IPS-20b (cell line): ENCODE measurements at regions not wholly inside any gene's neighbourhood (a gene's known extent, or its start where the extent isn't known, plus 50 kb on each side); places are given as distances from the start of the nearest gene placed in this dataset.
"Not testable (repeated sequence)": the region's sequence is repeated elsewhere in the genome, so short reads cannot be mapped to it uniquely, and the experiment has no call there.

Experiments
- H3K27ac ChIP-seq: one replicate; pipeline ENCODE4 v1.5.1; 2013; ENCODE audit warnings: low read length
- H3K27me3 ChIP-seq: 2 replicates; pipeline ENCODE4 v1.6.1; 2013; ENCODE audit warnings: mild to moderate bottlenecking, low read length, inconsistent platforms; ENCODE audit not compliant: insufficient read depth
- H3K36me3 ChIP-seq: 2 replicates; pipeline ENCODE4 v1.6.1; 2013; ENCODE audit warnings: low read depth, mild to moderate bottlenecking, inconsistent platforms, low read length, moderate library complexity; ENCODE audit not compliant: insufficient read depth
- H3K4me1 ChIP-seq: 2 replicates; pipeline ENCODE4 v1.6.1; 2013; ENCODE audit warnings: mild to moderate bottlenecking, control low read depth, inconsistent platforms, low read length, moderate library complexity; ENCODE audit not compliant: insufficient read depth
- H3K4me3 ChIP-seq: 2 replicates; pipeline ENCODE4 v1.5.1; 2013; ENCODE audit warnings: mild to moderate bottlenecking, low read length, inconsistent platforms
- H3K9ac ChIP-seq: 2 replicates; pipeline ENCODE4 v1.6.1; 2013; ENCODE audit warnings: low read depth, mild to moderate bottlenecking, inconsistent platforms, low read length, moderate library complexity
- H3K9me3 ChIP-seq: 2 replicates; pipeline ENCODE4 v1.6.1; 2013; ENCODE audit warnings: mild to moderate bottlenecking, low read depth, low read length, inconsistent platforms; ENCODE audit not compliant: insufficient read depth

DNA sequence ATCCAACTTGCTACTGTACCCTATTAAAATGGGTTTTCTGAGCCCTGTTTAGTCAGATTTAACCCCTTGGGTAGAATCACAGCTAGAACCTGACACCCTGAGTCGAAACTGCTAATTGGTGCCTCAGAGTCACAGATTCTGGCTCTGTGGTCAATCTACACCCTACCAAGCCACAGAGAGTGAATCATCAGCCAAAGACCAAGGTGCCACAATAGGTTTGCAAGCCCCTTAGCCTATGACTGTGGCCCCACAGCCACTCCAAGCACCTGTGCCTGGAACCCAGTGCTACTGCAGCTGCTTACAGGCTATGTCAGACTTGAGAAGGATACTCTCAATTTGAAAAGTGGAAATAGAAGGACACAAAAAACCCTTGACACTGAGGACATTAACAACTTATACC, 202.8 kb upstream of the KCND2 start:
- peaks cover 17% of the 10 kb centered on the region for H3K9me3 ChIP-seq
- H3K27ac ChIP-seq: no peak overlapping the region
- H3K36me3 ChIP-seq: no peaks in the 10 kb centered on the region
- H3K9ac ChIP-seq: no peak overlapping the region
- H3K4me3 ChIP-seq: no peak overlapping the region
- no peaks in the 10 kb centered on the region for H3K27me3 ChIP-seq
- H3K4me1 ChIP-seq: no peaks in the 10 kb centered on the region

GRCh38 chr7:120077777-120078176, 195.2 kb upstream of the KCND2 start:
- Histone ChIP-seq H3K27me3 (no peaks in the 10 kb centered on the region), H3K4me3 (no peak overlapping the region), H3K9me3 (no peaks in the 10 kb centered on the region), H3K4me1 (no peaks in the 10 kb centered on the region), H3K36me3 (no peaks in the 10 kb centered on the region), H3K9ac (no peak overlapping the region), H3K27ac (no peak overlapping the region)

DNA sequence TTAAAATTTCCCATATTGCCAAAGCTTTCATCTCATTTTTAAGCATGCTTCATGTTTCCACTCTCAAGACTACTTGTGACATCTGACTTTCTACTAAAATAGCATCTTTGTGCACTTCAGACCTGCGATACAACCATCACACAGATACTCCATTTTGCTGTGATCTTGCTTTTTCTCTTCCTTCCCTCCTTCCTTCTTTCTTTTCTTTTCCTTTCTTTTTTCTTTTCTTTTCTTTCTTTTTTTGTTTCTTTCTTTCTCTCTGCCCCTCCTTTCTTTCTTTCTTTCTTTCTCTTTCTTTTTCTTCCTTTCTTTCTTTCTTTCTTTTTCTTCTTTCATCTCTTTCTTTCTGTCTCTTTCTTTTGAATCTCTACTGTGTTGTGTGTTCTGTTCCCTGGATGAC, 194.0 kb upstream of the KCND2 start:
- H3K36me3 ChIP-seq: no peaks in the 10 kb centered on the region
- no peak overlapping the region for H3K9ac ChIP-seq
- no peaks in the 10 kb centered on the region for H3K27me3 ChIP-seq
- H3K4me1 ChIP-seq: no peaks in the 10 kb centered on the region
- H3K4me3 ChIP-seq: no peak overlapping the region
- H3K9me3 ChIP-seq: no peaks in the 10 kb centered on the region
- no peak overlapping the region for H3K27ac ChIP-seq

DNA sequence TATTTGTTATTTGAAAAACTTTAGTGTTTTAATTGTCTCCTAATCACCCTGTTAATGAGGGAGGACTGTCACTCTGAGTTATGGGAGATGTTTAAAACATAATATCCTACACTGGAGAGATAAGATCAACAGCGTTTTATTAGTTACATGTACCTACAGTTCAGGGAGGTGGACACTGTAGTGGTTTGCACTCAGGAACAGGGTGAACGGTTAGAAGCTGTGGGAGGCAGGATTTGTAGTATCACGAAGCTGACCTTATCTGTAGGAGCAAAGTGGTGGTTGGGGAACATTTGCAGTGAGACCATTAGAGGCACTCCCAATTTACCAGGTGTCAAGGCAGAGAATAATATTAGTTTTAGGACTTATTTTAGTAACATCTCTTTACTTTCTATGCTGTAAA, 193.3 kb upstream of the KCND2 start:
- no peak overlapping the region for H3K4me3 ChIP-seq
- H3K4me1 ChIP-seq: no peaks in the 10 kb centered on the region
- H3K9me3 ChIP-seq: no peaks in the 10 kb centered on the region
- H3K36me3 ChIP-seq: no peaks in the 10 kb centered on the region
- no peak overlapping the region for H3K27ac ChIP-seq
- H3K9ac ChIP-seq: no peak overlapping the region
- no peaks in the 10 kb centered on the region for H3K27me3 ChIP-seq

DNA sequence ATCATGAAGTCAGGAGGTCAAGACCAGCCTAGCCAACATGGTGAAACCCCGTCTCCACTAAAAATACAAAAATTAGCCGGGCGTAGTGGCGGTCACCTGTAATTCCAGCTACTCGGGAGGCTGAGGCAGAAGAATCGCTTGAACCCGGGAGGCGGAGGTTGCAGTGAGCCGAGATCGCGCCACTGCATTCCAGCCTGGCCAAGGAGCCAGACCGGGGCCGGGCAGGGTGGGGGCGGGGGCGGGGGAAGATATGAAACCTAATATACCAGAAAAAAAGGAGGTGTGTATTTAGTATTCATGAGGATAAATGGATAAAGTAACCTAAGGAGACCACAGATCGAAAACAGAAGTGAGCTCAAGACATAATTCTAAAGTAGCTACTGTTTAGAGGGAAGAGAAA, 186.5 kb upstream of the KCND2 start:
- H3K4me3 ChIP-seq, H3K27ac ChIP-seq, H3K9me3 ChIP-seq: not testable (repeated sequence)

GRCh38 chr7:120089968-120090367, 183.0 kb upstream of the KCND2 start:
- Histone ChIP-seq H3K9ac (no peak overlapping the region), H3K9me3 (no peaks in the 10 kb centered on the region), H3K27ac (no peak overlapping the region), H3K4me3 (no peak overlapping the region), H3K4me1 (no peaks in the 10 kb centered on the region), H3K27me3 (no peaks in the 10 kb centered on the region), H3K36me3 (no peaks in the 10 kb centered on the region)

More for the DNA sequence above, 186.5 kb upstream of the KCND2 start:
- not testable (repeated sequence) for H3K36me3 ChIP-seq, H3K9ac ChIP-seq, H3K27me3 ChIP-seq, H3K4me1 ChIP-seq

DNA sequence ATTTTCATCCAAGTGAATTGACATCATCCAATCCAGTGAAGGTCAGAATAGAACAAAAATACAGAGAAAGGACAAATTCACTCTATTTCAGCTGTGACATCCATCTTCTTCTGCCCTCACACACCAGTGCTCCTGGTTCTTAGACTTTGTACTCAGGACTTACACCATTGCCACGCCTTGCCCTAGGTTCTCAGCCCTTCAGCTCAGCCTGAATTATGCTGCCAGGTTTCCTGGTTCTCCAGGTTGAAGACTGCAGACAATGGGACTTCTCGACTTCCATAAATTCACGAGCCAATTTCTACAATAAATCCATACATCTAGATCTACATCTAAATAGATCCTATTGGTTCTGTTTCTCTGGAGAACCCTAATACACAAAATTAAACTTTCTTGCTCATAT, 181.2 kb upstream of the KCND2 start:
- no peaks in the 10 kb centered on the region for H3K27me3 ChIP-seq
- no peak overlapping the region for H3K4me3 ChIP-seq
- no peaks in the 10 kb centered on the region for H3K9me3 ChIP-seq
- H3K36me3 ChIP-seq: no peaks in the 10 kb centered on the region
- H3K4me1 ChIP-seq: no peaks in the 10 kb centered on the region
- H3K27ac ChIP-seq: no peak overlapping the region
- H3K9ac ChIP-seq: no peak overlapping the region

GRCh38 chr7:120097020-120097419, 176.0 kb upstream of the KCND2 start:
- Histone ChIP-seq H3K9me3 (no peaks in the 10 kb centered on the region), H3K27me3 (no peaks in the 10 kb centered on the region), H3K27ac (no peak overlapping the region), H3K4me3 (no peak overlapping the region), H3K9ac (no peak overlapping the region), H3K36me3 (no peaks in the 10 kb centered on the region), H3K4me1 (no peaks in the 10 kb centered on the region; the same call in 1 of the 2 replicates)

GRCh38 chr7:120097774-120098173, 175.2 kb upstream of the KCND2 start:
- no peaks in the 10 kb centered on the region for H3K36me3 ChIP-seq
- no peak overlapping the region for H3K4me3 ChIP-seq
- no peak overlapping the region for H3K27ac ChIP-seq
- H3K9me3 ChIP-seq: no peaks in the 10 kb centered on the region
- H3K4me1 ChIP-seq: no peaks in the 10 kb centered on the region; the same call in 1 of the 2 replicates
- no peak overlapping the region for H3K9ac ChIP-seq
- no peaks in the 10 kb centered on the region for H3K27me3 ChIP-seq

- Histone ChIP-seq H3K27me3 (no peaks in the 10 kb centered on the region), H3K36me3 (peaks cover 4% of the 10 kb centered on the region; the same call in 1 of the 2 replicates), H3K9me3 (peaks cover 22% of the 10 kb centered on the region), H3K27ac (no peak overlapping the region), H3K4me3 (no peak overlapping the region), H3K4me1 (no peaks in the 10 kb centered on the region), H3K9ac (no peak overlapping the region)
Observed at GRCh38 chr7:120108376-120108775, 164.6 kb upstream of the KCND2 start.

DNA sequence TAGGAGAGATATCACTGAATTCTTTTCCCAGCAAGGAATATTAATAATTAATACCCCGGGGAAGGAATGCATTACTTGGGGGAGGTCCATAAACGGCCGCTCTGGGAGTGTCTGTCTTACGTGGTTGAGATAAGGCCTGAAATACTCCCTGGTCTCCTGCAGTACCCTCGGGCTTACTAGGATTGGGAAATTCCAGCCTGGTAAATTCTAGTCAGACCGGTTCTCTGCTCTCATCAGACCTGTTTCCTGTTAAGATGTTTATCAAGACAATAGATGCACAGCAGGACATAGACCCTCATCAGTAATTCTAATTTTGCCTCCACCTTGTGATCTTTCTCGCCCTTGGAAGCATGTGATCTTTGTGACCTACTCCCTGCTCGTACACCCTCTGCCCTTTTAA, 162.8 kb upstream of the KCND2 start:
- no peak overlapping the region for H3K9ac ChIP-seq
- H3K27me3 ChIP-seq: no peaks in the 10 kb centered on the region
- no peak overlapping the region for H3K4me3 ChIP-seq
- H3K9me3 ChIP-seq: peaks cover 22% of the 10 kb centered on the region
- H3K36me3 ChIP-seq: peaks cover 4% of the 10 kb centered on the region; the same call in 1 of the 2 replicates
- no peak overlapping the region for H3K27ac ChIP-seq
- H3K4me1 ChIP-seq: no peaks in the 10 kb centered on the region

DNA sequence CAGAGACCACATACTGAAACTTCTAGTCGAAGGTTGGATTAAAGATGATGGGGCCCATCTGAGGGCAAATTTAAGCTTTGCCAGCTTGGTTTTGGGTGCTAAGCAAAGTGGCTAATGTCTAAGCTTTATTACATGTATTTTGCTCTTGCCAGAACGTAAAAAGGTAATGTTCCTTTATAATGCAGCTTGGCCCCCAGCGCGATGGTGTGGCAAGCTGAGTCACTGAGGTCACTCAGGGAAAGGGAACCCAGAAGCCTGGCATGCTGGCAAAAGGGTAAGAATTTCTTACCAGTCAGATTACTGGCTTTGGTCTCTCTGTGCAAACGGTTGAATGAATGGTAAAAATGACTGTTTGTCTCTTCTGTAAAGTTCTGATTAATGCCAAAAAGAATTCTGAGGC, 158.3 kb upstream of the KCND2 start:
- no peak overlapping the region for H3K4me3 ChIP-seq
- H3K36me3 ChIP-seq: peaks cover 4% of the 10 kb centered on the region; the same call in 1 of the 2 replicates
- no peak overlapping the region for H3K9ac ChIP-seq
- H3K4me1 ChIP-seq: no peaks in the 10 kb centered on the region
- H3K27me3 ChIP-seq: no peaks in the 10 kb centered on the region
- H3K27ac ChIP-seq: no peak overlapping the region
- H3K9me3 ChIP-seq: peaks cover 37% of the 10 kb centered on the region

GRCh38 chr7:120123528-120123927, 149.4 kb upstream of the KCND2 start:
- Histone ChIP-seq H3K4me1 (no peaks in the 10 kb centered on the region), H3K36me3 (no peaks in the 10 kb centered on the region), H3K9ac (no peak overlapping the region), H3K9me3 (peaks cover 5% of the 10 kb centered on the region), H3K27me3 (no peaks in the 10 kb centered on the region), H3K4me3 (no peak overlapping the region), H3K27ac (no peak overlapping the region)
